Thyroid gland (tissue), 4 donors: ENCODE measurements at regions not wholly inside any gene's neighbourhood (a gene's known extent, or its start where the extent isn't known, plus 50 kb on each side); places are given as distances from the start of the nearest gene placed in this dataset.

ENCODE experiments used
- DNase-seq, 2 donors: peaks; one replicate each; pipeline ENCODE4 v3.0.0-alpha.2; 2019
- H3K27ac ChIP-seq, 3 donors: fragments of 200-600 bp; sonication (generic); 1 replicate in 2 of 3; 2 replicates in 1 of 3; pipeline ENCODE4 v1.5.1; 2016 to 2019; ENCODE audit warnings: mild to moderate bottlenecking in 1 of 3, moderate library complexity in 1 of 3
- H3K27me3 ChIP-seq: fragments of 200-600 bp; sonication (generic); one replicate; pipeline ENCODE4 v1.5.1; 2019
- H3K36me3 ChIP-seq, 2 donors: fragments of 200-600 bp; sonication (generic); one replicate each; pipeline ENCODE4 v1.5.1; 2016 to 2019
- H3K4me1 ChIP-seq, 2 donors: fragments of 200-600 bp; sonication (generic); one replicate each; pipeline ENCODE4 v1.5.1; 2017 to 2019
- H3K4me3 ChIP-seq, 3 donors: fragments of 200-600 bp; sonication (generic); replicated peaks in 1 of 3; 1 replicate in 2 of 3; 2 replicates in 1 of 3; pipeline ENCODE4 v1.5.1; 2016; ENCODE audit warnings: mild to moderate bottlenecking in 1 of 3
- H3K9me3 ChIP-seq: fragments of 200-600 bp; sonication (generic); one replicate; pipeline ENCODE4 v1.5.1; 2017
- CTCF ChIP-seq, 6 experiments: fragments of 200-600 bp in 3 of 6; fragments of 450-650 bp in 3 of 6; sonication (generic) in 3 of 6; IDR thresholded peaks; one replicate each; pipeline ENCODE4 v1.5.1; 2016 to 2019; ENCODE audit warnings: antibody characterized with exemption in 6 of 6, mild to moderate bottlenecking in 2 of 6, inconsistent platforms in 1 of 6, moderate library complexity in 1 of 6
- POLR2A ChIP-seq, 2 donors: fragments of 450-650 bp; IDR thresholded peaks; one replicate each; pipeline ENCODE4 v1.6.1; 2017; ENCODE audit warnings: antibody characterized with exemption in 2 of 2, mild to moderate bottlenecking in 2 of 2, moderate library complexity in 1 of 2
- WGBS, 2 donors: methylation state at CpG; one replicate each; pipeline ENCODE4 v1.1.5; 2017; 5-methylcytosine and 5-hydroxymethylcytosine counted together
- intact Hi-C: fragments of 100-400 bp; cut with DNase I; formaldehyde crosslinking; loops from one replicate; pipeline ENCODE4 v1.15.1; 2023

- H3K27me3 ChIP-seq, result no peaks in the 10 kb centered on the region
- H3K27ac ChIP-seq, result no peak overlapping the region
- no peaks in the 10 kb centered on the region for H3K4me1 ChIP-seq
- no peak for TF ChIP-seq CTCF (IDR thresholded peaks at IDR 0.05)
- no peak for TF ChIP-seq POLR2A (IDR thresholded peaks at IDR 0.05)
- H3K4me3 ChIP-seq, result no peak overlapping the region
- no peak for DNase-seq
- no peaks in the 10 kb centered on the region for H3K36me3 ChIP-seq
- WGBS, 2 donors, result 44 to 60% methylated on average over 1 of the region's 1 CpG
- no peaks in the 10 kb centered on the region for H3K9me3 ChIP-seq
- intact Hi-C loops, result no loop called here
These were observed 129.2 kb downstream of the AQP4 start for GRCh38 chr18:26736301-26736700.

DNA sequence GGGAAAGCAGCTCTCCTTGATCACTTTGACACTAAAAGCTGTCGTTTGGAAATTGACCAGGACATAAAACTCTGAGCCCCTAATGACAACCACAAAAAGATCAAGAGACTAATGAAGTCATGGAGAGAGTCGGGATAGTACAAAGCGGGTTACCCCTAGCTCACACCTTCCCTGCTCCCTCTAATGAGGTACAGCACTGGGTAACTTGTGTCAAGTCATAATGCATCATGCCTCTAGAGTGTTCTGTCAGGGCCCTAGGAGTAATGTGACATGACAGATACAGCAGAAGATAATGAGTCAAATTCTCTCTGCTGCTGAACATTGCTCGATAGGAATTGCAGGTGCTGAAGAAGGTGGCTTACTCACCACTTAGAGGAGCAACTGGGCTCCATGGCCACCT, 130.7 kb downstream of the AQP4 start:
- no peak for DNase-seq
- no peaks in the 10 kb centered on the region for H3K4me1 ChIP-seq
- 66 to 77% methylated on average over 4 of the region's 4 CpGs for WGBS, 2 donors

GRCh38 chr18:26729449-26729848, 136.1 kb downstream of the AQP4 start:
- Histone ChIP-seq H3K27me3 (no peaks in the 10 kb centered on the region), H3K9me3 (no peaks in the 10 kb centered on the region), H3K4me1 (no peaks in the 10 kb centered on the region), H3K36me3 (no peaks in the 10 kb centered on the region), H3K27ac (no peak overlapping the region), H3K4me3 (no peak overlapping the region)
- intact Hi-C loops, result no loop called here
- no peak for DNase-seq
- 88 to 93% methylated on average over 2 of the region's 2 CpGs for WGBS, 2 donors
- TF ChIP-seq CTCF (IDR thresholded peaks at IDR 0.05) (no peak), POLR2A (IDR thresholded peaks at IDR 0.05) (no peak)

More for the DNA sequence above, 130.7 kb downstream of the AQP4 start:
- intact Hi-C loops, result no loop called here
- Histone ChIP-seq H3K27ac (no peak overlapping the region), H3K9me3 (no peaks in the 10 kb centered on the region), H3K36me3 (no peaks in the 10 kb centered on the region), H3K27me3 (no peaks in the 10 kb centered on the region), H3K4me3 (no peak overlapping the region)
- TF ChIP-seq POLR2A (IDR thresholded peaks at IDR 0.05), result no peak
- no peak for TF ChIP-seq CTCF (IDR thresholded peaks at IDR 0.05)

- H3K27ac ChIP-seq, result no peak overlapping the region
- no peaks in the 10 kb centered on the region for H3K36me3 ChIP-seq
- intact Hi-C loops, result no loop called here
These were observed 136.5 kb downstream of the AQP4 start for GRCh38 chr18:26729008-26729407.

GRCh38 chr18:26723981-26724380, 141.5 kb downstream of the AQP4 start:
- no peak for DNase-seq
- H3K27me3 ChIP-seq, result no peaks in the 10 kb centered on the region
- peaks cover 0 to 3% of the 10 kb centered on the region in 2 donors for H3K4me1 ChIP-seq
- no peaks in the 10 kb centered on the region for H3K9me3 ChIP-seq
- H3K4me3 ChIP-seq, result no peak overlapping the region
- H3K27ac ChIP-seq, result no peak overlapping the region
- WGBS, 2 donors, result 70 to 74% methylated on average over 3 of the region's 3 CpGs
- TF ChIP-seq CTCF (IDR thresholded peaks at IDR 0.05), result no peak
- no peak for TF ChIP-seq POLR2A (IDR thresholded peaks at IDR 0.05)
- intact Hi-C loops, result no loop called here
- no peaks in the 10 kb centered on the region for H3K36me3 ChIP-seq

More at GRCh38 chr18:26729008-26729407, 136.5 kb downstream of the AQP4 start:
- WGBS, 2 donors, result 80 to 82% methylated on average over 3 of the region's 3 CpGs
- Histone ChIP-seq H3K4me3 (no peak overlapping the region), H3K9me3 (no peaks in the 10 kb centered on the region), H3K4me1 (no peaks in the 10 kb centered on the region), H3K27me3 (no peaks in the 10 kb centered on the region)
- no peak for DNase-seq
- TF ChIP-seq POLR2A (IDR thresholded peaks at IDR 0.05) (no peak), CTCF (IDR thresholded peaks at IDR 0.05) (no peak)
